Stimulated activated CD8-positive, alpha-beta memory T cell treated with anti-CD3 and anti-CD28 coated beads, Interleukin-12 subunit alpha, Interleukin-12 subunit beta, amount 100 ng/mL, for 1 hour (primary cell): ENCODE measurements at regions not wholly inside any gene's neighbourhood (a gene's known extent, or its start where the extent isn't known, plus 50 kb on each side); places are given as distances from the start of the nearest gene placed in this dataset.
"Not testable (repeated sequence)": the region's sequence is repeated elsewhere in the genome, so short reads cannot be mapped to it uniquely, and the experiment has no call there.

Experiments used
- DNase-seq: peaks from one replicate; pipeline ENCODE4 v3.0.0-alpha.2; 2020; ENCODE audit warnings: low read depth

GRCh38 chr1:146883190-146883589 is 54.9 kb upstream of the NBPF12 start:
- DNase-seq: not testable (repeated sequence)

- not testable (repeated sequence) for DNase-seq
Measured at GRCh38 chr1:146881096-146881495, 57.0 kb upstream of the NBPF12 start.

GRCh38 chr1:146863799-146864319 is 74.3 kb upstream of the NBPF12 start:
- not testable (repeated sequence) for DNase-seq

GRCh38 chr1:146853147-146853546 is 85.0 kb upstream of the NBPF12 start:
- DNase-seq: not testable (repeated sequence)

- DNase-seq: not testable (repeated sequence)
Measured at GRCh38 chr1:146850352-146850889, 87.7 kb upstream of the NBPF12 start.

GRCh38 chr1:146838725-146839124 is 99.4 kb upstream of the NBPF12 start:
- DNase-seq: not testable (repeated sequence)

GRCh38 chr1:146826957-146827356 is 111.2 kb upstream of the NBPF12 start:
- DNase-seq: not testable (repeated sequence)

GRCh38 chr1:146794236-146794635 is 143.9 kb upstream of the NBPF12 start:
- not testable (repeated sequence) for DNase-seq

GRCh38 chr1:146792725-146793124 is 145.4 kb upstream of the NBPF12 start:
- DNase-seq: not testable (repeated sequence)

GRCh38 chr1:146784212-146784940 is 153.7 kb upstream of the NBPF12 start:
- DNase-seq: not testable (repeated sequence)

- DNase-seq: not testable (repeated sequence)
Measured at GRCh38 chr1:146781235-146781634, 156.9 kb upstream of the NBPF12 start.

GRCh38 chr1:146777826-146778602 is 160.1 kb upstream of the NBPF12 start:
- DNase-seq: not testable (repeated sequence)

GRCh38 chr1:146774988-146775387 is 163.1 kb upstream of the NBPF12 start:
- not testable (repeated sequence) for DNase-seq

- DNase-seq: not testable (repeated sequence)
Measured at GRCh38 chr1:146774271-146774670, 163.9 kb upstream of the NBPF12 start.

- not testable (repeated sequence) for DNase-seq
Measured at GRCh38 chr1:146771409-146771808, 166.7 kb upstream of the NBPF12 start.

- not testable (repeated sequence) for DNase-seq
Measured at GRCh38 chr1:146770998-146771397, 167.1 kb upstream of the NBPF12 start.

GRCh38 chr1:146763234-146763633 is 174.9 kb upstream of the NBPF12 start:
- not testable (repeated sequence) for DNase-seq

- DNase-seq: not testable (repeated sequence)
Measured at GRCh38 chr1:146756858-146757257, 181.3 kb upstream of the NBPF12 start.

- not testable (repeated sequence) for DNase-seq
Measured at GRCh38 chr1:146748686-146749085, 189.4 kb upstream of the NBPF12 start.

GRCh38 chr1:146731981-146732680 is 206.0 kb upstream of the NBPF12 start:
- DNase-seq: not testable (repeated sequence)

GRCh38 chr1:146729642-146730344 is 208.3 kb upstream of the NBPF12 start:
- DNase-seq: not testable (repeated sequence)
